ENCODE measurements at regions not wholly inside any gene's neighbourhood (a gene's known extent, or its start where the extent isn't known, plus 50 kb on each side); places are given as distances from the start of the nearest gene placed in this dataset.

DNA sequence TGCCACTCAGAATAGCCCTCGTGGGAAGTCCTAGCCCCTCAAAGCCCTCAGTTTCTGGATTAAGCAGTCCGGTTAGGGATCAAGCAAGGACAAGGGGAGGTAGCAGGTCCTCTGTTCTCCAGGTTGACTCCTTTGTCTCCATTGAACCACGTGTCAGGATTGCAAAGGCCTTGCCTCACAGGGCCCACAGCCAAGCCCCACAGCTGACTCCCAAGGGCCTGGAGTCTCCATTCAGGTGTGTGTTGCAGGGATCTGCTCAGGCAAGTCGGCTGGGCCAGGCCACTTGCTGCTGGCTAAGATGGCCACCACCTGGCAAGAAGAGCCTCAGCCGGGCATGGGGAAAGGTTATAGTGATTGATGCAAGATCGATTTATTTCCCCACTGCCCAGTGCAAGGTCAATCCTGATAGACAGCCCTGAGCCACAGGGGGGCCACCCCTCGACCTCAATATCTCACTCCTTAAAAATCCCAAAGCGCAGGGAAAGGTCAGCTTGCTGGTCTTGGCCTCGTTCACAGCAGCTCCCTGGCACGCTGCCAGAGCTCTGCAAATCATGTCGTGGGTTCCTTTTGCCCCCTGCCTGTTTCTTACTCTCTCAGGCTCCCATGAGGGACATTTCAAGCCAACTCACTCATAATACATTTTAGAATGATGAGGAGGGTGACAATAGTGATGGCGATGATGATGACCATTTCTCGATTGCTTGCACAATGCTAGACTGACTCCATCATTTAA lies 75.9 kb downstream of the EDN3 start:
- DNase-seq: no peak

DNA sequence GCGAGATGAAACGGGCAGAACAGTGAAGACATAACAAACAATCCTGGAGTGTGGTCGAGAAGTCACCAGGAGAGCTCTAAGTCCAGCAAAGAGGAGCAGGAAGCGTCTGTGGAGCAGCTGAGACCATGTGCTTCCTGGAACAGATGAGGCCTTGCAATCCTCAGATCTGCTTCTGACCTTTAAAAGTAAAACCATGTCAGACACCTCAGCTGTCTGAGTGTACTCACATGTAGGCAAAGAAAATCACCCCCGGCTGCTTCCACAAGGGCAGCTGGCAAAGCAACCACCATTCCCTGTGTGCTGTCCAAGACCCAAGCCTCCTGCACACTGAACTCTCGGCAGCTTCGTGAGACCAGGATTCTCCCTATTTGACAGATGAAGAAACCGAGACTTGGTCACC lies 76.6 kb downstream of the EDN3 start:
- DNase-seq: no peak

GRCh38 chr20:59377842-59378241 lies 77.4 kb downstream of the EDN3 start:
- DNase-seq: no peak

DNA sequence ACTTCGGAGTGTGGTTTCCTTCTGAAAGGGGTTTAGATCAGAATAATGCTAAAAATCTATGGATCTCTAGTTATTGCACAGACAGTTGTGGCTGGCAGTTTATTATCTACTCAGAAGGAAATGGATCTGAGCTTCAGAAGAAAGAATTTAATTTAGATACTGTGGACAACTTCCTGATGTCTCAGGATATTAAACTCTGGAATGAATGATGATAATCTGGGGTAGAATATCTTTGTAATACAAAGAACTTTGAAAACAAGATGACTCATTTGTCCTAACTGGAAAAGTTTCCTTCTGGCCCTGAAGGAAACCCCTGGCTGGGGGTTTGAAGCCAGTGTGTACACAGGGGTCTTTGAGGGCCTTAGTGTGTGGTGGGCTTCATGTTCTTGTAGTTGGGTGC lies 78.0 kb downstream of the EDN3 start:
- DNase-seq: no peak

DNA sequence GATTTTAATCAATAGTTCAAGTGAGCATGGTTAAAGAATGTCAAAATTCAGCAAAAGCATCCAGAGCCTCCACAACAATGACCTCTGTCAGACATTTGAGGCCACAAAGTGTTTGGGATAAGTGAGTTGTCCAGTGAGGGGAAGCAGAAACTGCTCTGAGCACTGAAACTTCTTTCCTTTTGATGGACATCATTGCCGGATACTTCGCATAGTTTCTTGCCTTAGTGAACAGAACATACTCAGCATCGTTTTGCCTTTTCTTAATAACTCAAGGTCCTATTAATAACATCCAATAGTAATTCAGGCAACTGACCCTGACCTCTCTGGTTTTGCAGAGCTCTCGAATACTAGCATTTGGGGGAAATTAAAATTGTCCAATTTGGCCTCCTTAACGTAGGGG lies 78.6 kb downstream of the EDN3 start:
- no peak for DNase-seq

DNA sequence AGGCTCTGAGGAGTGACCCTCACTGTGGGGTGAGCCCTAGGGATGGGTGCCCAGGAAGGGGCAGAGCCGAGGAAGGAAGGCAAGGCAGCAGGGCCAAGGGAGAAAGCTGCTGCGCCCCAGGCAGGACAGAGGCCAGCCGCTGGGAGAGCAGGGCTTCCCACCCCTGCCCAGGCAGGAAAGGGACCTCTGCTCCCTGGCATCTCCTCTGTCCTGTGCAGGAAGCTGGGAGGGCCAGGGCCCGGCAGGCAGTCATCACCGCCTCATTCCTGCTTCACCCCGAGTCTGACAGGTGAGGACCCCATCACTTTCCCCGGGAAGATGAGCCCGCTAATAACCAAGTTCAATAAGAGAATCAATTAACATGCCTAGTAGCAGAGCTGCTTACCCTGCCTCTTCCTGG lies 81.3 kb downstream of the EDN3 start:
- DNase-seq: no peak

DNA sequence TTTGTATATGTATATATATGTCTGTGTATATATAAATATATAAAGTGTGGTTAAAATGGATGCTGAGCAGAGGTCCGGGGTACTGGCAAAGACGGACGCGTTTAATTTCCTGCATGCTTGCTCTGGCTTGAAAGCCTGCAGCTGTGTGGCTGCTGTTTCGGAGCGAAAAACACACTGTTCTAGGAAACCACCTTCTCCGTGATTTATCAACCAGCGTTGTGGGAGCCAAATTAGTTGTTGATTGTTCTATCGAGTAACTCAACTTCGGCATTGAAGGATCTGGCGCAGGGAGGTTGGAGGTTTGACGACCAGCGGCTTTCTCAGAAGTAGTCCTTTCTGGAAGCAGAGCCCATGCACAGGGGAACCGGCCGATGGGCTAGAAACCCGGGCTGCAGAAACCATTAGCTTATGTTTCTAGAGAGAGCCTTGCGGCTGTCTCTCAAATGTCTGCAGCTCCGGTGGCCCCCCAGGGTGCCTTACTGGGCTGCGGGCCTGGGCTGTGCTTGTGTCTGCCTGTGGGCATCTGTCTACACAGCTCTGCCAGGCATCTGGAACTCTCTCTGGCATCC lies 81.8 kb downstream of the EDN3 start:
- DNase-seq: peak; percentile 71

DNA sequence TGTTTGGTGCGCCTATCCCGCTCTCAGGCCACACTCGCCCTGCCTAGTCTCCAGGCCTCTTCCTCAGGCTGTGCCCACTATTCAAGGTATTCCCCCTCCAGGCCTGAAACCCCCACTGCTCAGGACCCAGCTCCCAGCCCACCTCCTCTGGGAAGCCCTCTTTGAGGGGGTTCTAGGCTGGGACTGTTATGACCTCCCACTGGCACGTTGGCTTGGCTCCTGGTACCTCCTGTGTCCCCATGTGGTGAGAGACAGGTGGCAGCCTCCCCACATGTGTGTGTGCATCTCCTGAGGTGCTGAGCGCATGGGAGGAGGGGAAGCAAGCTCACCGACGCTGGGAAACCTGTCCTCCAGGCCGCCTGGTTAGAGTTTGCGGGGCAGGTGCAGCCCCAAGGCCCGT lies 82.5 kb downstream of the EDN3 start:
- DNase-seq: no peak

- no peak for DNase-seq
Observed at GRCh38 chr20:59385038-59385437, 84.6 kb downstream of the EDN3 start.

DNA sequence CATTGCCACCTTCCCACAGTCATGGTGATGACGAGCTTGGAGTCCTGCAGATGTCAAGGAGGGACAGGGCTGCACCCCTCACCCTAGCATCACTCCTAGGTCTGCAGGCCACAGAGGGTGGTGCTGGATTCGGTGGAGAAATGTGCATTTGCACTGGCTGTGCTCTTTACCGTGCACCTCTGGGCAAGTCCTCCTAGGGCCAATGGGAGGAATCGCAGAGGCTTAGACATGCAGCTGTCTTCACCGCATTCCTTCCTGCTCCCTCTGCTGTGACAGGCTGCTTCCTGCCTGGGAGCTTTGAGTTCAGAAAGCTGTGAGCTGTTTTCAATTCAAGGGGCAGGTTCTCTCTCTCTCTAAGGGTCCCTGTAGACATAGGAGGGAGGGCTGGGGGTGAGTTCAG lies 85.1 kb downstream of the EDN3 start:
- no peak for DNase-seq

DNA sequence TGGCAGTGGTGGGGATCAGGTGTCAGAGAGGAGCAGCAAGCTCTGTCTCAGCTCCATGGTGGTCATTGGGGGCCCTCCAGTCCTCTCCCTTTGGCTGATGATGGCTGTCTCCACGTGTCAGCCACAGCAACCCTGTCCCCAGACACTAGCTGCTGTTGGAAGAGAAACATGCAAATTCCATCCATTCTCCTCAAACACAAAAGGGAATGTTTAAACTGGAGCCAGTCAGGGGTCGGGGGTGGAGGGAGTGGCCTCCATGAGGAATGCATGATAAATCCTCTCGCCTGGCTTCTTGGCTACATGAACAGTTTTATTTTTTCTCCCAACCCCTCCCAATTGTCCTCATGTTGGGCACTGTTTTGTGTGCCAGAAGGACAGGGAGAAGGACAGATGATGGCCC lies 86.4 kb downstream of the EDN3 start:
- no peak for DNase-seq

- no peak for DNase-seq
Observed at GRCh38 chr20:59387891-59388290, 87.5 kb downstream of the EDN3 start.

GRCh38 chr20:59388402-59388801 lies 88.0 kb downstream of the EDN3 start:
- DNase-seq: no peak

- no peak for DNase-seq
Observed at GRCh38 chr20:59390437-59390836, 90.0 kb downstream of the EDN3 start.

GRCh38 chr20:59391975-59392374 lies 91.6 kb downstream of the EDN3 start:
- no peak for DNase-seq

- DNase-seq: no peak
Observed at GRCh38 chr20:59392736-59393135, 92.3 kb downstream of the EDN3 start.

DNA sequence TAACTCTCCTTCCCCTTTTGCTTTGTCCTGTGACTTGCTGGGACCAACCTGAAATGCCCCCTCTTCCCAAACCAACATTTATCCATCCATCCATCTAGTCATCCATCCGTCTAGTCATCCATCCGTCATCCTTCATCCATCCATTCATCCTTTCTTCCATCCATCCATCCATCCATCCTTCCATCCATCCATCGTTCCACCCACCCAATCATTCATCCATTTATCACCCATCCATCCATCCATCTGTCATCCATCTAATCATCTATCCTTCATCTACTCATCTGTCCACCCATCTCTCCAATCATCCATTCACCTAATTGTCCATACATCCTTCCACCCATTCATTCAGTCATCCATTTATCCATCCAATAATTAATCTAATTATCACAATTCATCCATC lies 92.7 kb downstream of the EDN3 start:
- no peak for DNase-seq

GRCh38 chr20:59395729-59396128 lies 95.3 kb downstream of the EDN3 start:
- DNase-seq: no peak

GRCh38 chr20:59398537-59399205 lies 98.3 kb downstream of the EDN3 start:
- DNase-seq: no peak

- DNase-seq: no peak
Observed at GRCh38 chr20:59399426-59400099, 99.2 kb downstream of the EDN3 start.

GRCh38 chr20:59400708-59401107 lies 100.3 kb downstream of the EDN3 start:
- no peak for DNase-seq

DNA sequence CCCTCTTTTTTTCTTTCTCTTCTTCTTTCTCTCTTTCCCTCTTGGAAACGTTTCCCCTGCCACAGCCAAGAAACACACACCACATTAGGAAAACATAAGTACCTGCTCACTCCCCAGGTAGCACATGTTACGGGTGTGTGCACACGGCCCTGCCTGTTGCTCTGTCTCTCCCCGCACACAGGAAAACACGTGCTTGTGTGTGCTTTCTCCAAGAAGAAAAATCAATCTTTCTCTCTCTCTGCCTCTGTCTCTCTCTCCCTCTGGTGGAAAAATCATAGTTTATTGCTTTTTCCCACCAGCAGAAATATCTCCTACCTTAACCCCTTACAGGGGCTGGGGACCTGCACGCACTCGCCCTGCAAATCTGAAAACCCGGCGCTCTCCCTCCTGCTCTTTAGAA lies 102.3 kb downstream of the EDN3 start:
- DNase-seq: no peak

DNA sequence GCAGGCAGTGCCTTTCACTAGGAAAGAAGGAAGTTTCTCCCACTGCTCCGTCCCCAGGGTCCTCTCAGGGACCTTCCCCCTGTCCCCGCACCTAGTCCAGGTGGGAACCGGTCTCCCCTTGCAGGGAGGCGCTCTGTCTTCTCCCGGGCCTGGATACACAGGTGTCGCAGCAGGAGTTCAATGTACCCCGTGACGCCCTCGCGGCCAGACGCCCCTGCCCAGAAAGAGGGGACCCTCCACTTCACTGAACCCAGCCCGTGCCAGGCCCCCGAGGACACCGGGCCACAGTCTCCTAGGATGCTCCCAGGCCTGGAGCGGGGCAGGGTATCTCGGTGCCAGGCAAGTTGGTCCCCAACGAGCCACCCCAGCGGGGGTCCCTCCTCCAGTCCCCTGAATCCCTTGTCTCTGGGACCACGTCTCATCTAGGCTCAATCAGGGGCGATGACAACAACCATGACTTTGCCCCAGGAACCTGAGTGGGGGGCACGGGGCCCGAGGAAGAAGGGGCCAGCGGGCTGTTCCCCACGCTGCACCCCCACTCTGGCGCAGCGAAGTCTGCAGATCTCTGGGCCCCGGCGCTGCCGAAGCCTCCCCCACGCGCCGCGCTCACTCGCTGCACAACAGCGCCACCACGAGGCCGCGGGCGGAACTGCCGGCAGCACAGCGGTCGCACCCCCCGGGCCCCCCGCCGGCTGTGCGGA lies 103.0 kb downstream of the EDN3 start:
- no peak for DNase-seq

All from NCI-H446 treated with DMSO at 0.1 percent for 48 hours (cell line).